ENCODE measurements at regions not wholly inside any gene's neighbourhood (a gene's known extent, or its start where the extent isn't known, plus 50 kb on each side); places are given as distances from the start of the nearest gene placed in this dataset.

DNA sequence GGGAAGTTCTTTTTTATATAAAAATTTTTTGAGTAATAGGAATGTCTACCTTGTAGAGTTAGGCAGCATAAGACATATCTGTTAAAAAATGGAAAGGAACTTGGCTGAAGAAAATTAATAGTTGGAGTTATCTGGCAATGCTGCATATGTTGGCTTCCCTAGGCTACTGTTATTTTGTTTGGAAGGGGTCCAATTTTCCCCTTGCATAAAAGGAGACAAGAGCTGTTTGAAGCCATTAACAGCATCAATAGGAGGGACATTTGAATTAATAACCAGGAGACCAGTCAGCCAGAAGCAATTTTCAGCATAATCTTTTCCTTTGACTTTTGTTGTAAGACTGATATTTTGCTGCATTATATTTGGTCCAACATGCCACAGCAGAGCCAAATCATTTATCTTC is 80.9 kb upstream of the TAB2 start:
- no peak overlapping the region for H3K4me3 ChIP-seq (IDR thresholded peaks at IDR 0.05; ENCODE audit: insufficient read depth, low read depth, low read length)
- no peaks in the 10 kb centered on the region for H3K79me2 ChIP-seq (ENCODE audit: insufficient read depth, low read depth)
- no peak overlapping the region for H3K27ac ChIP-seq
- no peaks in the 10 kb centered on the region for H3K27me3 ChIP-seq (ENCODE audit: insufficient read depth, low read depth)
- H4K20me1 ChIP-seq (ENCODE audit: insufficient read depth): no peaks in the 10 kb centered on the region
- H2AFZ ChIP-seq (ENCODE audit: low read depth): no peak overlapping the region
- no peaks in the 10 kb centered on the region for H3K4me1 ChIP-seq (ENCODE audit: low read depth, poor library complexity, severe bottlenecking)
- no peak overlapping the region for H3K9ac ChIP-seq
- TF ChIP-seq, protein P1, sequence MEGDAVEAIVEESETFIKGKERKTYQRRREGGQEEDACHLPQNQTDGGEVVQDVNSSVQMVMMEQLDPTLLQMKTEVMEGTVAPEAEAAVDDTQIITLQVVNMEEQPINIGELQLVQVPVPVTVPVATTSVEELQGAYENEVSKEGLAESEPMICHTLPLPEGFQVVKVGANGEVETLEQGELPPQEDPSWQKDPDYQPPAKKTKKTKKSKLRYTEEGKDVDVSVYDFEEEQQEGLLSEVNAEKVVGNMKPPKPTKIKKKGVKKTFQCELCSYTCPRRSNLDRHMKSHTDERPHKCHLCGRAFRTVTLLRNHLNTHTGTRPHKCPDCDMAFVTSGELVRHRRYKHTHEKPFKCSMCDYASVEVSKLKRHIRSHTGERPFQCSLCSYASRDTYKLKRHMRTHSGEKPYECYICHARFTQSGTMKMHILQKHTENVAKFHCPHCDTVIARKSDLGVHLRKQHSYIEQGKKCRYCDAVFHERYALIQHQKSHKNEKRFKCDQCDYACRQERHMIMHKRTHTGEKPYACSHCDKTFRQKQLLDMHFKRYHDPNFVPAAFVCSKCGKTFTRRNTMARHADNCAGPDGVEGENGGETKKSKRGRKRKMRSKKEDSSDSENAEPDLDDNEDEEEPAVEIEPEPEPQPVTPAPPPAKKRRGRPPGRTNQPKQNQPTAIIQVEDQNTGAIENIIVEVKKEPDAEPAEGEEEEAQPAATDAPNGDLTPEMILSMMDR (conservative IDR thresholded peaks at IDR 0.05; ENCODE audit: low read depth, low read length): no peak
- H3K36me3 ChIP-seq (ENCODE audit: insufficient read depth): no peaks in the 10 kb centered on the region
- H3K4me2 ChIP-seq: no peak overlapping the region

DNA sequence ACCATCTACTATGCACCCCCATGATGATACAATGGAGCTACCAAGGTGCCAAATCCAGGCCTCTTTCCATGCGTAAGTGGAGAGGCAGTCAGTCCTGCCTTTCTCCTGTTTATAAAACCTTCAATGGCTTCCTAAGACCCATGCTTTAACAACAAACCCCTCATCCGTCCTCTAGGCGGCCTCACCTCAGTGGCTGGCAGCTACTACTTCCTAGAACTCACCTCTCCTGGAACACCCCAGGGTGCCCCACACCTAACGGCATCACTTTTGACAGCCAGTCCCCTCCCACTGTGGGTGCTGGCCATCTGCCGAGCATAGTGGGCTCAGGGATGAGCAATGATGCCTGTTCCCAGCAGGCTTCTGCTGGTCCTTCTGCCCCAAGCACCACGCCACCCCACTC is 80.0 kb upstream of the TAB2 start:
- Histone ChIP-seq H3K36me3 (ENCODE audit: insufficient read depth) (no peaks in the 10 kb centered on the region), H4K20me1 (ENCODE audit: insufficient read depth) (no peaks in the 10 kb centered on the region), H3K4me3 (IDR thresholded peaks at IDR 0.05; ENCODE audit: insufficient read depth, low read depth, low read length) (no peak overlapping the region), H3K4me2 (no peak overlapping the region), H3K27me3 (ENCODE audit: insufficient read depth, low read depth) (no peaks in the 10 kb centered on the region), H2AFZ (ENCODE audit: low read depth) (no peak overlapping the region), H3K9ac (no peak overlapping the region), H3K27ac (no peak overlapping the region), H3K4me1 (ENCODE audit: low read depth, poor library complexity, severe bottlenecking) (no peaks in the 10 kb centered on the region), H3K79me2 (ENCODE audit: insufficient read depth, low read depth) (no peaks in the 10 kb centered on the region)
- TF ChIP-seq, protein P1 (conservative IDR thresholded peaks at IDR 0.05; ENCODE audit: low read depth, low read length): no peak

DNA sequence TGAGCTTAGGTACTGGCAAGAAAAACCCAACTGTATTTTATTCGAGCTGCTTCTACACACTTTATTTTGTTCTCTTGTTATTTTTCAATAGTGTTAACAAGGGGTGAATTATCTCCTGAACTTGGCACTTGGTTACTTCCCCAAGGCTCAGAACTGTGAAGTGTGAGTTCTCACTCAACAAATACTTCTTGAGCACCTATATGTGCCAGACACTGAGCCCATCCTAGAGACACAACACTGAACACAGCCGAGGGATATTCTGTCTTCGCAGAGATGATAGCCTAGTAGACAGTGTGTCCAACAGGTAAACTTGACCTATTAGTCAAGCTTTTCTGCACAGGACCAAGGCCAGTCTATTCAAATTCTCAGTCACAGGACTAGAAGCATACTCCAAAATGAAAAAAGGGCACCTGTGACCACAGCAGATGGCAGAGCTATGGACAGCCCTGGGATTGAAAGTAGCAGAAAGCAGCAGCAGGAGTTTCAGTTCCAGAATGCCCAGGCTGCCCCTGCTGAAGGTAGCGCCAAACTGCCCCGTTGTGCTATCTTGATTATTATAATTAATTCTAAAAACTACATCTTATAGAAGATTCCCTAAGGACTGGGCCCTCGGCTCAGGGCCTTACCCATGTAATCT is 77.8 kb upstream of the TAB2 start:
- no peaks in the 10 kb centered on the region for H3K36me3 ChIP-seq (ENCODE audit: insufficient read depth)
- H3K9ac ChIP-seq: no peak overlapping the region
- H4K20me1 ChIP-seq (ENCODE audit: insufficient read depth): no peaks in the 10 kb centered on the region
- H3K4me3 ChIP-seq (IDR thresholded peaks at IDR 0.05; ENCODE audit: insufficient read depth, low read depth, low read length): no peak overlapping the region
- H3K27me3 ChIP-seq (ENCODE audit: insufficient read depth, low read depth): no peaks in the 10 kb centered on the region
- TF ChIP-seq, protein P1 (conservative IDR thresholded peaks at IDR 0.05; ENCODE audit: low read depth, low read length): no peak
- no peak overlapping the region for H3K27ac ChIP-seq
- H2AFZ ChIP-seq (ENCODE audit: low read depth): no peak overlapping the region
- H3K4me2 ChIP-seq: no peak overlapping the region
- H3K4me1 ChIP-seq (ENCODE audit: low read depth, poor library complexity, severe bottlenecking): no peaks in the 10 kb centered on the region
- no peaks in the 10 kb centered on the region for H3K79me2 ChIP-seq (ENCODE audit: insufficient read depth, low read depth)

DNA sequence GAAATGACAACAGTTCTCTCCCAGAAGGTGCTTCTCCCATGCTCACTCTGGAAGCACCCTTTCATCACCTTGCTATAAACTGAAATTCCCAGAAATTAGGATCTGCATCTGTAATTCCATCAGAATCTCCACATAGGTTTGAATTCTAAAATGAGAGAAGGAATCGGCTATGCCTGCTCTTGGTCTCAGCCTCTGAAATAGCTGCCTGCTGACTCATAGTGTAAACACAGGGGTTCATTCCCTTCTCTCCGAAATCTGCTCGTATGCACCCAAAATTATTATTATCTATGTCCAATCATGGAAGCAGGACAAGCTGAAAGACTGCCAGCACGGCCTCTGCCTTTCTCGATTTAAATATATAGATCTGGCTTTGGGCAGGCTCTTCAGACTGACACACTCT is 74.6 kb upstream of the TAB2 start:
- Histone ChIP-seq H3K79me2 (ENCODE audit: insufficient read depth, low read depth) (no peaks in the 10 kb centered on the region), H3K27me3 (ENCODE audit: insufficient read depth, low read depth) (no peaks in the 10 kb centered on the region), H3K4me3 (IDR thresholded peaks at IDR 0.05; ENCODE audit: insufficient read depth, low read depth, low read length) (no peak overlapping the region), H3K27ac (no peak overlapping the region), H3K36me3 (ENCODE audit: insufficient read depth) (no peaks in the 10 kb centered on the region), H2AFZ (ENCODE audit: low read depth) (no peak overlapping the region), H3K4me2 (no peak overlapping the region), H3K4me1 (ENCODE audit: low read depth, poor library complexity, severe bottlenecking) (no peaks in the 10 kb centered on the region), H3K9ac (no peak overlapping the region), H4K20me1 (ENCODE audit: insufficient read depth) (no peaks in the 10 kb centered on the region)
- TF ChIP-seq, protein P1 (conservative IDR thresholded peaks at IDR 0.05; ENCODE audit: low read depth, low read length): no peak
